Psoas muscle (tissue), 7 donors: ENCODE measurements at regions not wholly inside any gene's neighbourhood (a gene's known extent, or its start where the extent isn't known, plus 50 kb on each side); places are given as distances from the start of the nearest gene placed in this dataset.

Source experiments
- ATAC-seq, 4 donors: fragments of 200-7000 bp; cut with Tn5 transposase; one replicate each; pipeline ENCODE4 v1.9.1; 2020; ENCODE audit warnings: moderate library complexity in 3 of 4, mild to moderate bottlenecking in 2 of 4
- DNase-seq, 2 donors: peaks; one replicate each; pipeline ENCODE4 v3.0.0-alpha.2; 2020
- H3K27ac ChIP-seq: fragments of 200-600 bp; one replicate; pipeline ENCODE4 v1.8.0; 2022
- H3K27me3 ChIP-seq, 3 donors: fragments of 200-600 bp in 1 of 3; one replicate each; pipeline versions ENCODE4 v1.6.1 to v1.8.0; 2013 to 2022; ENCODE audit warnings: low read length in 2 of 3, mild to moderate bottlenecking in 2 of 3, moderate library complexity in 1 of 3; ENCODE audit not compliant: insufficient read depth in 3 of 3
- H3K36me3 ChIP-seq, 2 donors: fragments of 200-600 bp in 1 of 2; one replicate each; pipeline versions ENCODE4 v1.6.1 to v1.8.0; 2013 to 2022; ENCODE audit warnings: low read depth in 1 of 2, mild to moderate bottlenecking in 1 of 2, moderate library complexity in 1 of 2; ENCODE audit not compliant: insufficient read depth in 1 of 2
- H3K4me1 ChIP-seq: fragments of 200-600 bp; one replicate; pipeline ENCODE4 v1.8.0; 2022
- H3K4me3 ChIP-seq: fragments of 200-600 bp; one replicate; pipeline ENCODE4 v1.8.0; 2022; ENCODE audit warnings: mild to moderate bottlenecking
- H3K9me3 ChIP-seq: fragments of 200-600 bp; one replicate; pipeline ENCODE4 v1.8.0; 2022
- WGBS, 3 donors: extraction: QIAGEN DNeasy Blood & Tissue Kit; methylation state at CpG; one replicate each; pipeline versions ENCODE4 v1.1.6 to v1.1.7; 2013; 5-methylcytosine and 5-hydroxymethylcytosine counted together
- intact Hi-C, 2 donors: fragments of 100-400 bp; cut with DNase I; formaldehyde crosslinking; loops; one replicate each; pipeline versions ENCODE4 v1.11.0 to v1.14.2; 2022
- TF ChIP-seq, protein P1 (sequence below): fragments of 200-600 bp; IDR thresholded peaks from one replicate; pipeline ENCODE4 v1.8.0; 2022; ENCODE audit warnings: antibody characterized with exemption
- donor health status: healthy with polysubstance abuse.
- donor health status: DM: no; HTN: no; CAD: no; lungs with moderate emphysema.
- donor health status: Bipolar disorder and iron deficiency.
- donor health status: healthy.
- donor health status: DM: yes; HTN: yes; CAD: no.
- donor health status: DM: no; HTN: no; CAD: no.
- donor health status: DM: yes; HTN: yes; CAD: no.

DNA sequence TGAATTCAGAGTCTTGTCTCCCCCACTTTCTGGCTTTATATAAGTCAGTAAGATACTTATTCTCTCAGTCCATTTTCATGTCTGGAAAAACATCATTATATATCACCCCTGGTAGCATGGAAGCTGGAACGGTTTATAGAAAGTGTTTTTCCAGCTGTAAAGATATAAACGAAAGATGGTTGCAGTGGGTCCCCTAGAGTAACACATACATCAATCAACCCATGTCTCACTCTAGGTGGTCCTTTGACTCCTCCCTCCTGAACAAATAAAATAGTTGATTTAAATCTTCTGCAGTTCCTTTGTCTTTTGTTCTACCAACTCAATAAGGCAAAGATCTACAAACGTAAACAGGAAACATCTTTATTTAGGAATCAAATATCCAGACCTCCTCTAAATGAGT, 1306.1 kb upstream of the TENM3 start:
- ATAC-seq (no peak), DNase-seq (no peak)
- TF ChIP-seq, protein P1, sequence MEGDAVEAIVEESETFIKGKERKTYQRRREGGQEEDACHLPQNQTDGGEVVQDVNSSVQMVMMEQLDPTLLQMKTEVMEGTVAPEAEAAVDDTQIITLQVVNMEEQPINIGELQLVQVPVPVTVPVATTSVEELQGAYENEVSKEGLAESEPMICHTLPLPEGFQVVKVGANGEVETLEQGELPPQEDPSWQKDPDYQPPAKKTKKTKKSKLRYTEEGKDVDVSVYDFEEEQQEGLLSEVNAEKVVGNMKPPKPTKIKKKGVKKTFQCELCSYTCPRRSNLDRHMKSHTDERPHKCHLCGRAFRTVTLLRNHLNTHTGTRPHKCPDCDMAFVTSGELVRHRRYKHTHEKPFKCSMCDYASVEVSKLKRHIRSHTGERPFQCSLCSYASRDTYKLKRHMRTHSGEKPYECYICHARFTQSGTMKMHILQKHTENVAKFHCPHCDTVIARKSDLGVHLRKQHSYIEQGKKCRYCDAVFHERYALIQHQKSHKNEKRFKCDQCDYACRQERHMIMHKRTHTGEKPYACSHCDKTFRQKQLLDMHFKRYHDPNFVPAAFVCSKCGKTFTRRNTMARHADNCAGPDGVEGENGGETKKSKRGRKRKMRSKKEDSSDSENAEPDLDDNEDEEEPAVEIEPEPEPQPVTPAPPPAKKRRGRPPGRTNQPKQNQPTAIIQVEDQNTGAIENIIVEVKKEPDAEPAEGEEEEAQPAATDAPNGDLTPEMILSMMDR: no peak
- H3K4me1 ChIP-seq: no peaks in the 10 kb centered on the region
- intact Hi-C loops: no loop called here
- no peak overlapping the region for H3K27ac ChIP-seq
- no peak overlapping the region for H3K4me3 ChIP-seq
- 20 to 38% (median 30%) methylated on average over 3 of the region's 3 CpGs for WGBS, 3 donors
- H3K27me3 ChIP-seq: no peaks in the 10 kb centered on the region
- no peaks in the 10 kb centered on the region for H3K36me3 ChIP-seq
- H3K9me3 ChIP-seq: no peaks in the 10 kb centered on the region

DNA sequence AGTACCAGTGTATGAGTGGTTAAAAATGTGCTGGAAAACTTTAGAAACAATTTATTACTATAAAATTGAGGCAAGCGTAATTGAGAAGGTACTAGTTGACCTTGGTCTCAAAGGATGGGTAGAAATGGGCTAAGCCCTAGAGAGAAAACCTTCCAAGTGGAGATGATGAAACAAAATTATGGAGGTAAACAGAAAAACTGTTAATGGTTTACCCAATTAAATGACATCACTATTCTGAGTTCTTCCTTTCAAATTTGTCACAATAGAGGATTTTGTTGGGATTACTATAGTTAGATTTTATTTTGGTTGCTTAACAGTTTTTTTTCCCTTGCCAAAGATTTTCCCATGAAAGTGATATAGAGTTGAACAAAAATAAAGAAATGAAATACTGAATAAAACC, 1302.5 kb upstream of the TENM3 start:
- intact Hi-C loops: no loop called here
- no peaks in the 10 kb centered on the region for H3K4me1 ChIP-seq
- H3K4me3 ChIP-seq: no peak overlapping the region
- no peaks in the 10 kb centered on the region for H3K27me3 ChIP-seq
- no peak for DNase-seq
- H3K27ac ChIP-seq: no peak overlapping the region
- no peaks in the 10 kb centered on the region for H3K36me3 ChIP-seq
- TF ChIP-seq, protein P1: no peak
- no peaks in the 10 kb centered on the region for H3K9me3 ChIP-seq
- ATAC-seq: no peak
- WGBS, 3 donors: 74 to 82% (median 78%) methylated on average over 1 of the region's 1 CpG

DNA sequence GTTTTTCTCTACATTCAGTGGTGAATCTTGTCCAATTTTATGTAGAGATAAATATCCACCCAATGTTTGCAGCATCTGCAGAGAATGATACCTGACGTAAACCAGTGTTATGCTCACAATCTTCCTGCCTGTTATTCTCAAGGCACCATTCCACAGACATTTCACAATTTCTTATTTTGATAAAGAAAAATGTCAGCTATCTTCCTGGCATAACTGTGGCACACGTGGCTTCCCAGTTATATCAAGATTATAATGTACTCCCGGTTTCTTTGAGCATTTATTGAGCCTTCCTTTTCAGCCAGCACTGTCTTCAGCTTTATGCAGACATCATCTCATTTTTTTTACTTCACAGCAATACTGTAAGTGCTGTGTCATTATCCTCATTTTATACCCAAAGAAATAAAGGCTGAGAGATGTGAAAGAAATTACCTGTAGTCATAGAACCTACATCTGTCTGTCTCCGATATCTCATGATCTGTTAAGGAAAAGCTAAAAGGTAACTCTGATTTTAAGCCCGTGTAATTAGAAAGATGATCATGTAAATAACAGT, 1300.8 kb upstream of the TENM3 start:
- H3K9me3 ChIP-seq: no peaks in the 10 kb centered on the region
- 71 to 76% (median 75%) methylated on average over 5 of the region's 5 CpGs for WGBS, 3 donors
- H3K27ac ChIP-seq: no peak overlapping the region
- H3K36me3 ChIP-seq: no peaks in the 10 kb centered on the region
- no peaks in the 10 kb centered on the region for H3K4me1 ChIP-seq
- intact Hi-C loops: no loop called here
- no peaks in the 10 kb centered on the region for H3K27me3 ChIP-seq
- no peak for DNase-seq
- TF ChIP-seq, protein P1: no peak
- ATAC-seq: no peak
- H3K4me3 ChIP-seq: no peak overlapping the region

DNA sequence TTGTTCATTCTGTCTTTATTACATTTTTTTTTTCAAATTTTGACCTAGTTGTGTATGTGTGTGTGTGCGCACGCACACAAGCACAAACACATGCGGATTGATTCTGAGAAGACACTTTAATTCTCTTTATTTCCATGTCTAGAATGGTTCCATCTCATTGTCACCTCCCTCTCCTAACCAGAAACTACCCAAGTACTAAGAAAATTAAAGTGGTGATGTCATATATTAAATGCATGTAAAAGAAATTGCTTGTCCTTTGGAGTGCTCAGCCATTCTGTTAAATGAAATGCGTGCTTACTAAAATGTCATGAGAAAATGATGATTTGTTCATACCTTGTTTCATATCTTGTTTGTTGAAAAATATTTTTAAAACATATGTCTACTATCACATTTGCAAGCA, 1297.0 kb upstream of the TENM3 start:
- no peak for ATAC-seq
- 91 to 97% (median 92%) methylated on average over 4 of the region's 4 CpGs for WGBS, 3 donors

DNA sequence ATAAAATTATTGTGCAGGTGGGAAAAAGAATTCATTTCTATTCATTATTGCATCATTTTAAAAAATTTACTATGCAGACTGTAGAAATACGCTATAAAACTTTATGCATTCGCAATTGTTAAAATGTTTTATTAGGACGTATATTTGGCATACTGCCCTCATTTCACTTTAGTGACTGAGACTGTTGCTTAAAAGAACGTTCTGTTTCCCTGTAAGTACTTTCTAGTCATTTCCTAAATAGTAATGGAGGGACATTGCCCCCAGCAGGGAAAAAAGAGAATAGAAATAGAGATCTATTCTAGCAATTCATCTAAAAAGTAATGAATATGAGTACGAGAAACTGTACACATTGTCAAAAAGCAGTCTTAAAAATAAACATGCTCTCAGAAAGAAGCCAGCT, 1295.8 kb upstream of the TENM3 start:
- Histone ChIP-seq H3K4me1 (no peaks in the 10 kb centered on the region), H3K9me3 (no peaks in the 10 kb centered on the region), H3K36me3 (no peaks in the 10 kb centered on the region), H3K27me3 (no peaks in the 10 kb centered on the region), H3K4me3 (no peak overlapping the region), H3K27ac (no peak overlapping the region)
- ATAC-seq (no peak), DNase-seq (no peak)
- WGBS, 3 donors: 20 to 35% (median 32%) methylated on average over 5 of the region's 5 CpGs
- TF ChIP-seq, protein P1: no peak
- intact Hi-C loops: no loop called here

More for the DNA sequence above, 1297.0 kb upstream of the TENM3 start:
- Histone ChIP-seq H3K4me1 (no peaks in the 10 kb centered on the region), H3K27ac (no peak overlapping the region), H3K36me3 (no peaks in the 10 kb centered on the region), H3K27me3 (no peaks in the 10 kb centered on the region), H3K9me3 (no peaks in the 10 kb centered on the region), H3K4me3 (no peak overlapping the region)
- no peak for DNase-seq
- intact Hi-C loops: no loop called here
- TF ChIP-seq, protein P1: no peak
